GM06990 (cell line): ENCODE measurements at regions not wholly inside any gene's neighbourhood (a gene's known extent, or its start where the extent isn't known, plus 50 kb on each side); places are given as distances from the start of the nearest gene placed in this dataset.
"Not testable (repeated sequence)": the region's sequence is repeated elsewhere in the genome, so short reads cannot be mapped to it uniquely, and the experiment has no call there.

Experiments
- DNase-seq: peaks from one replicate; pipeline ENCODE4 v3.0.0-alpha.2; 2011; ENCODE audit not compliant: insufficient read length; ENCODE audit errors: extremely low read depth
- H3K27me3 ChIP-seq: replicated peaks from 2 replicates; pipeline ENCODE4 v1.6.0; 2011; ENCODE audit warnings: low read length; ENCODE audit not compliant: control insufficient read depth, insufficient read depth
- H3K36me3 ChIP-seq: 2 replicates; pipeline ENCODE4 v1.5.1; 2011; ENCODE audit warnings: low read length; ENCODE audit not compliant: control insufficient read depth, insufficient read depth
- H3K4me3 ChIP-seq: replicated peaks from 2 replicates; pipeline ENCODE4 v1.5.1; 2011; ENCODE audit warnings: low read depth, mild to moderate bottlenecking, control low read depth, low read length
- TF ChIP-seq, protein P1 (sequence below): IDR thresholded peaks from 2 replicates; pipeline ENCODE4 v1.5.1; 2011; ENCODE audit warnings: low read length, control low read depth, mild to moderate bottlenecking, inconsistent platforms; ENCODE audit not compliant: insufficient read depth, poor library complexity, severe bottlenecking

DNA sequence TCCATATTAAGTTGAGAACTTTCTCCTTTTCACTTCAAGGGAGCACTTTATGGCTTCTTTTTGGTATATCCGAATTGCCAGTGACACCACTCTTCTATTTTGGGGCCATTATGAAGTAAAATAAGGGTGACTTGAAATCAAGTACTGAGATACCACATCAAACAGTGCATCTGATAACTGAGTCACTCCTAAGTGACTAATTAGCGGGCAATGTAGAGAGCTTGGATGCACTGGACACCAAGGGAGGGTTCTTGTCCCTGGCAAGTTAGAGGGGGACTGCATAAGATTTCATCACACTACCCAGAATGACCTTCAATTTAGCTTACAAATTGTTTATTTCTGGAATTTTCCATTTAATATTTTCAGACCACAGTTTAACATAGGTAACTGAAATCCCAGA, 813.9 kb upstream of the CDH10 start:
- no peak overlapping the region for H3K4me3 ChIP-seq
- TF ChIP-seq, protein P1, sequence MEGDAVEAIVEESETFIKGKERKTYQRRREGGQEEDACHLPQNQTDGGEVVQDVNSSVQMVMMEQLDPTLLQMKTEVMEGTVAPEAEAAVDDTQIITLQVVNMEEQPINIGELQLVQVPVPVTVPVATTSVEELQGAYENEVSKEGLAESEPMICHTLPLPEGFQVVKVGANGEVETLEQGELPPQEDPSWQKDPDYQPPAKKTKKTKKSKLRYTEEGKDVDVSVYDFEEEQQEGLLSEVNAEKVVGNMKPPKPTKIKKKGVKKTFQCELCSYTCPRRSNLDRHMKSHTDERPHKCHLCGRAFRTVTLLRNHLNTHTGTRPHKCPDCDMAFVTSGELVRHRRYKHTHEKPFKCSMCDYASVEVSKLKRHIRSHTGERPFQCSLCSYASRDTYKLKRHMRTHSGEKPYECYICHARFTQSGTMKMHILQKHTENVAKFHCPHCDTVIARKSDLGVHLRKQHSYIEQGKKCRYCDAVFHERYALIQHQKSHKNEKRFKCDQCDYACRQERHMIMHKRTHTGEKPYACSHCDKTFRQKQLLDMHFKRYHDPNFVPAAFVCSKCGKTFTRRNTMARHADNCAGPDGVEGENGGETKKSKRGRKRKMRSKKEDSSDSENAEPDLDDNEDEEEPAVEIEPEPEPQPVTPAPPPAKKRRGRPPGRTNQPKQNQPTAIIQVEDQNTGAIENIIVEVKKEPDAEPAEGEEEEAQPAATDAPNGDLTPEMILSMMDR: no peak
- DNase-seq: no peak
- H3K36me3 ChIP-seq: no peaks in the 10 kb centered on the region
- H3K27me3 ChIP-seq: no peaks in the 10 kb centered on the region

DNA sequence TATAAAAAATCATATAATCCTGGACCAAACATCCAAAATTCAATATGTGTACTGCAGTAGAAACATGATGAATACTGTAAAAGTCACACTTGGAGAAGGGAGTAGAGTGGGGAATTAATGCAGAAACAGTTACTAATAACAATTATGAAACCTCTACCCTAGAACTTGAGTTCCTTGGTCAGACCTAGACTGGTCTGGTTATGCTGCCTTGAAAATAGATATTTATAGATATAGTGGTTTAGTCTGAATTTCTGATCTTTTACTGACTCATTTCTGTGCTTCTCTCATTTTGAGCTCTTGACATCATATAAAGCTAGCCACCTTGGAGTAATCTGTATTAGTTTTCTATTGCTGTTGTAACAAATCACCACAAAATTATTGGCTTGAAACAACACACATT, 808.7 kb upstream of the CDH10 start:
- Histone ChIP-seq H3K27me3 (no peaks in the 10 kb centered on the region), H3K36me3 (no peaks in the 10 kb centered on the region), H3K4me3 (no peak overlapping the region)
- no peak for DNase-seq
- TF ChIP-seq, protein P1: no peak

GRCh38 chr5:25451294-25451693, 806.5 kb upstream of the CDH10 start:
- no peak for DNase-seq
- H3K4me3 ChIP-seq: no peak overlapping the region
- TF ChIP-seq, protein P1: no peak
- no peaks in the 10 kb centered on the region for H3K27me3 ChIP-seq
- H3K36me3 ChIP-seq: no peaks in the 10 kb centered on the region

DNA sequence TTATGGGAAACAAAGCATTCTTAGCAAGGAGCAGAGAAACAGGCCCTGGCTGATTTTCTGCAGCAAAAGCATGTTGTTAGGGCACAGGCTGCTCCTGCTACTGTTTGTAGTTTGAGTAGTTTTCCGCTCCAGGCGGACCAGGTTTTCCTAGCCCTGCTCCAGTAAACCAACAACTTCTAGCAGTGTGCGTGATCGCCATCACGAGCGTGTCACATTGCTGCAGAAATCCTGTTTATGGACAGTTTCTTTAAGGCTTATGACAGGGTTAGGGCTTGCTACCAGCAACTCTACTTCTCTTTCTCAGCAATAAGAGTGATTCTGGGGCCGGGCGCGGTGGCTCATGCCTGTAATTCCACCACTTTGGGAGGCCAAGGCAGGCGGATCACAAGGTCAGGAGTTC, 803.9 kb upstream of the CDH10 start:
- Histone ChIP-seq H3K36me3 (no peaks in the 10 kb centered on the region), H3K4me3 (no peak overlapping the region), H3K27me3 (no peaks in the 10 kb centered on the region)
- TF ChIP-seq, protein P1: no peak
- DNase-seq: no peak

DNA sequence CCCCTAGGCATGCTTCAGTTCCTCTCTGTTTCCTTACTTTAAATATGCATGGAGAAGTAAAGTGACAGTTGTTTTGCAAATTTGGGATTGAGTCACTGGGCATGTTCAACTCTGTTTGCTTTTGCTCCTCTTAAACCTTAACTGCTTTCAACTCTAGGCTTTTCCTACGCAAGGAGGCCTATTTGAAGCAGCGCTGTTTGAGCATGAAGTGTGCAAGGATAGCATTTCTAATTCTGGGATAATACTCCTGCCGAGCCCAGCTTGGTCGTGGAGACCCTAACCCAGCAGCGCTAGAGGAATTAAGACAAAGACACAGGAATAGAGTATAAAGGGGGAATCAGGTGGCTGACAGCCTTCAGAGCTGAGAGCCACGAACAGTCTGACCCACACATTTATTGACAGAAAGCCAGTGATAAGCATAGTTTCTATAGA, 803.4 kb upstream of the CDH10 start:
- H3K4me3 ChIP-seq: no peak overlapping the region
- TF ChIP-seq, protein P1: no peak
- DNase-seq: no peak

DNA sequence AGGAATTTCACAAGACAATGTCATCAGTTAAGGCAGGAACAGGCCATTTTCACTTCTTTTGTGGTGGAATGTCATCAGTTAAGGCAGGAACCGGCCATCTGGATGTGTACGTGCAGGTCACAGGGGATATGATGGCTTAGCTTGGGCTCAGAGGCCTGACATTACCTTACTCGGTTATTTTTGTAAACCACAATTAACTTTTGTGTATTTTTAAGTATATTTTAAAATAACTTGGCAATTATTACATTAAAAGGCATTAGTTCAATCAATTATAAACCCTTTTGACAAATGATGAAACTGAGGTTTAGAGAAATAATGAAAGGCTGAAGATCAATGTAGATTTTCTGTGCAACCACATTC, 801.3 kb upstream of the CDH10 start:
- not testable (repeated sequence) for H3K36me3 ChIP-seq

More for the DNA sequence above, 803.4 kb upstream of the CDH10 start:
- Histone ChIP-seq H3K36me3 (no peaks in the 10 kb centered on the region), H3K27me3 (no peaks in the 10 kb centered on the region)

GRCh38 chr5:25445381-25446060, 800.7 kb upstream of the CDH10 start:
- H3K4me3 ChIP-seq, H3K27me3 ChIP-seq, DNase-seq, H3K36me3 ChIP-seq: not testable (repeated sequence)

More for the DNA sequence above, 801.3 kb upstream of the CDH10 start:
- not testable (repeated sequence) for H3K27me3 ChIP-seq, DNase-seq, H3K4me3 ChIP-seq
